SKM-1 (cell line): ENCODE measurements at regions not wholly inside any gene's neighbourhood (a gene's known extent, or its start where the extent isn't known, plus 50 kb on each side); places are given as distances from the start of the nearest gene placed in this dataset.
"Not testable (repeated sequence)": the region's sequence is repeated elsewhere in the genome, so short reads cannot be mapped to it uniquely, and the experiment has no call there.

Experiments
- DNase-seq: peaks from one replicate; lab custom pipeline; 2025; ENCODE audit not compliant: unreplicated experiment; lab: John Stamatoyannopoulos, UW

GRCh38 chr12:73460212-73460611 lies 1077.4 kb upstream of the ATXN7L3B start:
- no peak for DNase-seq

GRCh38 chr12:73465106-73465505 lies 1072.5 kb upstream of the ATXN7L3B start:
- DNase-seq = no peak

GRCh38 chr12:73486256-73486655 lies 1051.4 kb upstream of the ATXN7L3B start:
- DNase-seq = no peak

- DNase-seq = no peak
Observed at GRCh38 chr12:73506611-73507010, 1031.0 kb upstream of the ATXN7L3B start.

- DNase-seq = no peak
Observed at GRCh38 chr12:73514672-73515071, 1023.0 kb upstream of the ATXN7L3B start.

GRCh38 chr12:73517859-73518258 lies 1019.8 kb upstream of the ATXN7L3B start:
- no peak for DNase-seq

GRCh38 chr12:73529231-73529630 lies 1008.4 kb upstream of the ATXN7L3B start:
- no peak for DNase-seq

- DNase-seq = no peak
Observed at GRCh38 chr12:73529954-73530353, 1007.7 kb upstream of the ATXN7L3B start.

GRCh38 chr12:73531752-73532151 lies 1005.9 kb upstream of the ATXN7L3B start:
- no peak for DNase-seq

GRCh38 chr12:73547421-73547820 lies 990.2 kb upstream of the ATXN7L3B start:
- DNase-seq = no peak

- DNase-seq = no peak
Observed at GRCh38 chr12:73585136-73585535, 952.5 kb upstream of the ATXN7L3B start.

- DNase-seq = no peak
Observed at GRCh38 chr12:73589220-73589619, 948.4 kb upstream of the ATXN7L3B start.

- DNase-seq = no peak
Observed at GRCh38 chr12:73598626-73599025, 939.0 kb upstream of the ATXN7L3B start.

- DNase-seq = no peak
Observed at GRCh38 chr12:73599268-73599667, 938.4 kb upstream of the ATXN7L3B start.

- not testable (repeated sequence) for DNase-seq
Observed at GRCh38 chr12:73605925-73606324, 931.7 kb upstream of the ATXN7L3B start.

- no peak for DNase-seq
Observed at GRCh38 chr12:73612551-73612950, 925.1 kb upstream of the ATXN7L3B start.

- DNase-seq = no peak
Observed at GRCh38 chr12:73623421-73623820, 914.2 kb upstream of the ATXN7L3B start.

- DNase-seq = no peak
Observed at GRCh38 chr12:73625226-73625625, 912.4 kb upstream of the ATXN7L3B start.

GRCh38 chr12:73629171-73629570 lies 908.5 kb upstream of the ATXN7L3B start:
- no peak for DNase-seq

- no peak for DNase-seq
Observed at GRCh38 chr12:73629893-73630831, 907.5 kb upstream of the ATXN7L3B start.

GRCh38 chr12:73632191-73632590 lies 905.4 kb upstream of the ATXN7L3B start:
- DNase-seq = no peak

- no peak for DNase-seq
Observed at GRCh38 chr12:73632661-73633060, 905.0 kb upstream of the ATXN7L3B start.

- DNase-seq = not testable (repeated sequence)
Observed at GRCh38 chr12:73639397-73639796, 898.2 kb upstream of the ATXN7L3B start.
